GM04503 (cell line): ENCODE measurements at regions not wholly inside any gene's neighbourhood (a gene's known extent, or its start where the extent isn't known, plus 50 kb on each side); places are given as distances from the start of the nearest gene placed in this dataset.

Experiments used
- DNase-seq: peaks from one replicate; pipeline ENCODE4 v3.0.0-alpha.2; 2012; ENCODE audit warnings: low read depth

DNA sequence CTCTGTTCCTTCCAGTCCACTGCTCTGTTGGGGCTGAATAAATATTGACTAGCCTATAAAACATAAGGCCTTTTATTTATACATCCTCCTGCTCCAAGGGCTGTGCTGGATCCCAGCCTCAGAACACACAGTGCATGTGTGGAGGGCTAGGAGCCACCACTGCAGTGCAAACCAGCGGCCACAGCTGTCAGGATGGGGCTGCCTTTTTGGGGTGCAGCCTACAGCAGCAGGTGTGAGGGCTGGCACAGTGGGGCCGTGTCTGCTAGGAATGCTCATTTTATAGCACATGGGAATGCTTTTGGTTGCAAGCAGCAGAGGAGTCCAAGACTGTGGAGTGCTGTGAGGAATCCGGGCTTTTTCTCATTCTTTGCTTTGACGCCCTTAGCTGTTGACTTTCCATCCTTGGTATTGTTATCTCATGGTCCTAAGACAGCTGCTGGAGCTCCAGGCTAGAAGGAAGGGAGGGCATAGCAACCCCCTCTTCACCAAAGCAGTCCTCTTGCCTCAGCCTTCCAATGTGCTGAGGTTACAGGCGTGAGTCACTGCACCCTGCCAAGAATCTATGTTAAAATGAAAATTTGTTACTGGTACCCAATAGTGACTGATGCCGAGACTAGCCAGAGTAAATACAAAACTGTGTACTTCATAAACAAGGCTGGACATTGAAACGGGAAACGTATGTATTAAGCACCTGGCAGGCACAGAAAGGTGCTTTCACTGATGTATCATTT, 334.3 kb upstream of the GATB start:
- peak; percentile 36 for DNase-seq

DNA sequence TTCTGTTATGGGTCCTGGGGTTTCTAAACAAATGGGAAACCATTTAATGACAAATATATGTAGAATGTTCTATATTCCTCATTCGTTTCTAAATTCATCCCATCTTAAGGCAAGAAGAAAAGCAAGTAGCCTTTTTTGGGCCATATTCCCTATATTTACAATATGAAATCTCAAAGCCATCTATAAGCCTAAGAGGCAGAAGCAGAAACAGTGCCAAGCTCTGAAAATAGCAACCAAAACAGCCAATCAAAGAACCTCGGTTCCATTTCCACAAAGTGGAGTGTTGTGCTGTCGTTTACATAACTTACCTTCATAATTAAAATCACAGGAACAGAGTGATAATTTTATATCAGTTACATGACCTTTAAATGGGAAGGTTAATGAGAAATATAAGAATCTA, 330.6 kb upstream of the GATB start:
- DNase-seq = no peak

DNA sequence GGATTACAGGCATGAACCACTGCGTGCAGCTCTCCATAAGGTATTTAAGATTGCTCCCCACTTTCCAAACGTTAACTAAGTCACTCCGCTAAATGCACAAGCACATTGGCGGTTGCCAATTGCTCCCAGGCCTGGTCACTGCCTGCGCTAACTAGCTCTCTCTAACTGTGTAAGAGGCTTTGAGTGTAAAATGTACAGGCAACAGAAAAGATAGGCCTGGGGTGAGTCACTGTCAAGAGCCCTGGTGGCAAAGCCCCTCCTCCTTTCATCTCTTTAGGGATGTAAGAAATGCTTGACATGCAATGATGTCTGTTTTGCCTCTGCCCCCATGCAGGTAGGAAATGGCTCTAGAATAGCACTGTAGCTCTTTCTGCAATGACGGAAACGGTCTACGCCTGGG, 329.7 kb upstream of the GATB start:
- no peak for DNase-seq

DNA sequence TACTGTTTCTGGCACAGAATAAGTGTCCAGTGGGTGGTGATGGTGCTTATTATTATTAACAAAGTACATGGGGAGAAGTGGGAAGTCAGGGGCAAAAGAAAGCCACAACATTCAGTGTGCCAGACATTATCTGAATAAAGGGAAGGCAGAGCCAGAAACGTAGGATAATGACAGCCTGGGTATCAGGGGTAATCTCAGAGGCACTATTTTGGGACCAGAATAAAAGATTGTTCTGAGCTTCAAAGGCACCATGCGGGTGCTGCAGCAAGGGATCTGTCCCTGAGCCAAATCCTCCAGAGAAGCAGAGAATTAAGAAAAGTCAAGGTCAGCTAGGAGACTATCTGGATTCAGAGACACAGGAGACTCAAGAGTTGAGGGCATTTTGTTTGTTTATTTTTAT, 328.8 kb upstream of the GATB start:
- no peak for DNase-seq

DNA sequence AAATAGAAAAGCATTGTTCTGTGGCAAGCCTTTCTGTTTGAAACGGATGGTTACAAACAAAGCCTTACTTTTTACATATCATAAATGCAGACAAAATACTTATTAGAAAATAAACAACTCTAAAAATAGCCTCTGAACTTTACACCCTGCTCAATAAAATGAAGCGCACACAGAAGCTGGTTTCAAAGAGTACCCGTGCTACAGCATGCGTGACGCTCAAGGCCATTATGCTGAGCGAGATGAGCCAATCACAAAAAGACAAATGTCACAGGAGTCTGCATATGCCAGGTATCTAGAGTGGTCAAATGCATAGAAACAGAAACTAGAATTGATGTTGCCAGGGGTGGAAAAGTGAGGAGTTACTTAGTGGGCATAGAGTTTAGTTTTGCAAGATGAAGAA, 326.5 kb upstream of the GATB start:
- no peak for DNase-seq

DNA sequence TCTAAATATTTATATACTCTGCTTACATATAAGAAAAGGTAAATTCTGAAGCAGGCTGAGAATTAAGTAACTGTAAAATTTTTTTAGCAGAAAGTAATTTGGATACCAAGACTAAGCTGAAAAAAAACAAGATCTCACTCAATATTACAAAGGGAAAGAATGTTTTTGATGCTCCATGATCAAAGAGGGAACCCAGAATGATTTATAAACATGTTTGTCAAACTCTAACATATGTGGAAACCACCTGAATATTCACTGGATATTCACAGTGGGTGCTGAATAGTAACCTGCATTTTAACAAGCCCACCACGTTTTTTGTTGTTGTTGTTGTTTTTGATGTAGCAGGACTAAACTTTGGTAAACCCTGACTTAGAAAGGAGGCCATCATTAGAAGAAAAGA, 324.9 kb upstream of the GATB start:
- no peak for DNase-seq

DNA sequence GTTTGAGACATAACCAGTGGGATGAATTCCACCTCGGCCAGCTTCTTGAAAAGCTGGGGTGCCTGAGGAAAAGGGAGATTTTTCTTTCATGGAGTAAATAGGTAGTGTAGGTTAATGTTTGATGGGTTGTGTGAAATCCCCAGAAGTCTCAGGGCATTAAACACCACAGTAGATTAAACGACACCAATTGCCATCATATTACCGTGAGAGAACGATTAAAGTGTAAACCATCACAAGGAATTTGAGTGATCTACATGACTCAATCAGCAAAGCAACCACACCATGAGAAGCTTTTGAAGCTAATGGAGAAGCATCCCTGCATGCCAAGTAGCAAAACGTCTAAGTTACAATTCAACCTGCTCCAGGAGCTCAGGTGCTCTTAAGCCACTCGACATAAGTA, 322.5 kb upstream of the GATB start:
- no peak for DNase-seq

DNA sequence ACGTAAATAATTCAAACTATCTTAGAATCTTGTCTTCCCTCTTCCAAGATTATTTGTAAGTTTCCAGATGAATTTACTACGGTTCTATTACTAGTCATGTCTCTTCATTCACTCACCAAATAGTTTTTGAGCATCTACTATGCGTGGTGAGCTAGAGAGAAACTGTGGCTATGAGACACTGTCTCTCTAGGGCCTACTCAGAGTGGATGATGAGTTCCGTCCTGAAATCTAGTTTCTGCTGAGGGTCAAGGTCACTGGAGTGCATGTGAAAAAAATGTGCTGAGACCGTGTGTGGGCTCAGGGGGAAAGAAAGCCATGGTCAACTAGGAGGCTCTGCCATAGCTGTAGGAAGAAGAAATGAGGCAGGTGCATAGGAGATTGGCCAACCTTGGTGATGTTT, 320.2 kb upstream of the GATB start:
- DNase-seq = no peak

DNA sequence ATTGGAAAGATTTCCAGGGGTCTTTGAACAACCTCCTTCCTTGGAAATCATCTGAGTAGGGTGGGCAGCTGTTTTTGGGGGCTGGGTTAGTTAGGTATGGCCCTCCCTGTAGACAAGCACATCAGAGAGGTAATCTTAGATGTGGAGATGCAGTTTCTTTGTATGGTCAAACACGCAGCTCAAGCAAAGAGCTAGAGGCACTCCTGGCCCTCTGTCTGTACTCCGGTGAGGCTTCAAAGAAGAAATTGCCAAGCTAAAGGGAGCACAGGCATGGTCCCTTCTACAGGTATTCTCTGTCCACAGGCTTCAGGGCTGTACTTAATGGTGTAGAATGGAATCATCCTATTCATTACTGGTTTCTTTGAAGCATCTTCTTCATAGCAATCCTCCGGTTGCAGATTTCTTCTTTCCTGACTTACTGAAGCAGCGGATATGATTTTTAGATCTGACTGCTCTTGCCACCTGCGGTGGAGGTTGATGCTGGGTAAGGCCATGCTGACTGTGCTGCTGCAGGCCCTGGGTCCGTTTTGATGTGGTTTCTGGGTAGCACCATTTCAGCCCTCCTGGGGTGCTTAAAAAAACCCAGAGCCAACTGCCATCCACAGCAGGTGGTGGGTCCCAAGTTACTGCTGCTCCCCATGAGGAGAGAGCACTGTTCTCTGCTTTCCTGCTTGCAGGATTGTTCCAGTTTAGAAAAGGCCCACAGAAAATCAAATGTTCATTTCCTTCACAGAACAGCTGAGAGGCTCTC, 318.9 kb upstream of the GATB start:
- no peak for DNase-seq

DNA sequence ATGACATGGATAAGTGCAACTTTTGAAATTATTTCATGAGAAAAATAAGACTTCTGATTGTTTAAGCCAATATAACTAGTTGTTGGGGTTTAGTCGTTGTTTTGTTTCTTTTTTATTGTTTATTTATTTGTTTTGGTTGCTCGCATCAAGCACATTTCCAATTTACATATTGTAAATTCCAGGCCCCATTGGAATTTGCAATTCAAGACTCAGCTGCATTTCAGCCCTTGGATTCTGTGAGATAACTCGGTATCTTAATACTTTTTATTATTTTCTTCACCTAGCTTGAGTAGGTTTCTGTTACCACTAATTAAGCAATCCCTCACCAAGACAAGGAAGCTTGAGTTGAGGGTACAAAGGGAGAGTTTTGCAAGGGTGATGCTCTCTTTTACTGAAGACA, 318.3 kb upstream of the GATB start:
- no peak for DNase-seq

DNA sequence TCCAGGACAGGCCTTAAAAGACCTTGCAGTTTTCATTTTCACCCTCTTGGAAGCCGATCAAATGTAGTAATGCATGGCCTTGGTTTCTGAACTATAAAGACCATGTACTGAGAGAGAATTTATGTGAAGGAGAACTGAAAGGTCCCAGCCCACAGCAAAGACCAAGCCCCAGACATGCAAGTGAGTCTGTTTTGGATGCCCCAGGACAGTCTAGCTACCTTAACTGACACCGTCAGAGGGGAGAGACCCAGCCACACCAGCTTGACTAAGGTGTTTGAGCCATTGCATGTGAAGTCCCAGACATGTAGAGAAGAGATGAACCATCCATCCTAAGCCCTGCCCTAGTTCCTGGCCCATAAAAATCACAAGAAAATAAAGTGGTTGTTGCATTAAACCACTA, 316.8 kb upstream of the GATB start:
- DNase-seq = no peak

DNA sequence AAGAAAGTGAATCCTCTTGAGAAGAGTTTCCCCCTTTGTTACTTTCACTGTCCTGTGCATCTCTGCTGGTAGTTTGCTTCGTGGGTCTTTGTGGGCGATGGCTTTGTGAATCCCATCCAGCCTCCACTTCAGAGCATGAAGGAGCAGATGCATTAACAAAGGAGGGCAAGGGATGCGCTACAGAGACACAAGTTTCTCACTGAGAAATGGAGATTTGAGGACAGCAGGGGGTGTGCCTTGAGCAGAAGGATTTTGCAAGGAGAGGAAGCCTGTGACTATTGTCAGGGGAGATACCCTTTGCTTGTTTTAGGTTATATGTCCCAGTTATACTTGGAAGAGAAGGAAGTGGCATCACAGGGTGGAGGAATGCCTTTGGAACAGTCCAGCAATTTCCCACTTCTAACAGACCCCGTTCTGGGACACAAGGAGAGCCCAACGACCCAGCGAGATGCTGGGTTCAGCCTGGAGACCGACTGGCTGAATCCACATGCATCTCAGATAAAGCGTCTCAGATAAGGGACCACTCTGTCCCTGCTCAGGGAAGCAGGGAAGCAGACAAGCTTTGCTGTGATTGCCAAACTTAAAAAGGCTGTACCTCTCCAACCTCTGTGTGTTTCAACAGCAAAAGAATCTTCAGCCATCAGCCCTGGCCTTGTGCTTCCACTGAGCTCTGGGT, 314.6 kb upstream of the GATB start:
- no peak for DNase-seq

DNA sequence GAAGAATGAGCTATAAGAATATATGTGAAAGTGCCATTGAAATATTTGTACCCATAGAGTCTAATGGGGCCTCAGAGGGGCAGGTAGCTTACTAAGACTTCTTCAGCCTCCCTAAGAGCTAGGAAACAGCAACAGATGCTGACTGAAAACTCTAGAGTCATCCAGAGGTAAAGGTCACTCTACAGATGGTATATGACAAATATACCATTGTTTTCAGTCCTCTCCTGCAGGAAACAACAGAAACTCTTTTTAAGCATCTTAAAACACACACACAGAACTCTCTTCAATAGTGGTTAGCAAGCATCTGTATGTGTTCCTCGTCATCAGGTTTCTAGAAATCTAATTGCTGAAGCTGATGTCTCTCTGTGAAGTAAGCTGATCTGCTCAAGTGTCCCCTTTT, 313.8 kb upstream of the GATB start:
- no peak for DNase-seq

DNA sequence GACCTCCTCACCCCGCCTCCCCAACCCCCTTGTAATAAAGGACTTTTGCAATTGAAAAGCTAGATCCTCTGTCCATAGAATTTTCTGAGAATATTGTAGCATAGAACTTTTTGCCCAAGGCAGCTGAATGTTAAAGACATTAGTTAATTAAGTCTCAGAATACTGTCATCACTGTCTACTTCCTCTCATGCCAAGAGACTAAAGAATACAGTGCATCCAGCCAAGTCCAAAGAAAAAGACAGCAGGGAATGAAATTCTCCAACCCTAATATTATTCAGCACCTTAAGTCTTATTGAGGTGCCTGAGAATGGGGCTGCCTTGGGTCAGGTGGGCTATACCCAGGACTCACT, 313.3 kb upstream of the GATB start:
- no peak for DNase-seq

DNA sequence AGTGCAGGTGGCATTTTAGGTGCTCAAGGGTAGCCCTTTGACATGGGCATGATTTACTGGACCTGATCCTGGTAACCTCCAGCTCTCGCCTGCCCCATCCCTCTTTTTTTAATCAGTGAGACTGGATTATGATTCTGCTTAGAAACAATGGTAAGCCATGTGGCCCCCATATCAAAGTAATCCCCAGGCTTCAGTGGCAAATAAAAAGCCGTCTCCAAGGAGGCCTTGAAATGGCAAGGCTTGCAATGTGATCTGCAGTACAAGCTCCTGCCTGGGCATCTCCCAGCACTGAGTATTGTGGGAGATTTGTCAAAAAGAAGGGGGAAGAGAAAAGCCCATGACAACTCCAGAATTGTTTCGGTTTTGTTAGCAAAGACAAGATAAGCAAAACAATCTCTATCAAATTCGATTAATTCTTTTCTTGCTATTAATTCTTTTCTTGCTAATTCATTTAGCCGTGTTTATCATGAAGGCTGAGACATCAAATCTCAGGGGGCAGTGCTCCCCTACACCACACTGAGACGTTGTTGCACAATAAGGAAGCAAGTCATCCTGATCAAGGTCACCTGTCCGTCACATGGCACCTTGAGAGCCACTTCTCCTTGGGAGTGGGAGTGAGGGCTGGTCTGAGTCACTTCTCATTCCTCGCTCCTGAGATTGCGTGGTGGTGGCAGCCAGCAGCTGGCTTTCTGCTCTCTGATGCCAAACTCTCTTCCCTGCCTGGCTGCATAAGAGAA, 312.7 kb upstream of the GATB start:
- no peak for DNase-seq

DNA sequence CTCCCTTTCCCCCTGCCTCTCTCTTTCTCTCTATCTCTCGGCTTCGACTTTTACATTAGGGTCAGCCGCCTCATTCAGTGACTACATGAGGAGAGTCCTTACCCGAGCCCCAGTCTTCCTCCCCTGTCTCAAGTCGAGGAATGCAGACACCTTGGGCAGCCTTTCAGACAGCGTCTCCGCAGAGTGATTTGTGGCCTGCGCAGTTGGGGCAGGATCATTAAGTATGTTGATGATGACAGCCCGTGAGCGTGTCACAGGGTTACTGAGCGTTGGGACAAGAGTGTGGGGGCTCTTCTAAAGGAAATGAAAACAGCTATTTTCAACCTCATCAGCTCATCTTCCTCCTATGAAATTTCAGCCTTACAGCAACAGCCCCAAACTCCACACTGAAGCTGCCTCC, 312.1 kb upstream of the GATB start:
- no peak for DNase-seq

DNA sequence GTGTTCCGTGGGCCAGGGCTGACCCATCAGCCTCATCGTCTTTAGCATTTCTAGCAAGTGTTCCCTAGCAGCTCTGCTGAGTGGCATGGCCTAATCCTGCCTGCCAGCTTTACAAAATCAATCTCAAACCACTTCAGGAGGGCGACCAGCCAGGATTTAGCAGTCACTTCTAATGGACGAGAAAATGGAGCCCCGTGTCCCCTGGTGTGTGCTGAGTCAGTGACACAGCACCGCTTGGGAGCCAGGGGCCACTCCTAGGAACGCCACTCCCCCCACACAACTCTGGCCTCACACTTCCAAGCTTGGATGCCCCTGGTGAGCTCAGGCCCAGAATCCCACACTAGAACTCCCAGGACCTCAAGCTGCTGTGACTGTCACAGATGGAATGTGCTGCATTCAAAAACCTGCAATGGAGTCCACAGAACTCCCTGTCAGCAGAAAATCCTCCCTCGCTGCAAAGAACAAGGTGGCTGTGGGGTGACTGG, 311.2 kb upstream of the GATB start:
- no peak for DNase-seq

DNA sequence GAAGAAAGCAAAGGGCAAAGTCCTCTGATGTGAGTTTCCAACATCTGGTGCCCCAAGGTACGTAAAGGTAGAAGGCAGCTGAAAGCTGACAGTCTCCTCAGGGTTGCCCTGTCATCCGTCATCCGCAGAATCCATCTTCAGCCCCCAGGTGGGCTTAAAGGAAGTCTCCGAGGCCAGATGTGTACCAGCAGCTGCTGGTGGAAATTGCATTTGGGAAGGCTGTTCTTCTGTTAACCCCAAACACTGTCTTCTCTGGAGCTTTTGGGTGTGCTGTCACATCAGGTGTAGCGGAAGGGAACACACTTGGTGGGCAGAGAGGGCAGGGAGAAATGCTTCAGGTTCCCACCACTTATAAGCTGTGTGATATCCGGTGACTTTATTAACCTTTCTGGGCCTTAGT, 310.0 kb upstream of the GATB start:
- DNase-seq = no peak

DNA sequence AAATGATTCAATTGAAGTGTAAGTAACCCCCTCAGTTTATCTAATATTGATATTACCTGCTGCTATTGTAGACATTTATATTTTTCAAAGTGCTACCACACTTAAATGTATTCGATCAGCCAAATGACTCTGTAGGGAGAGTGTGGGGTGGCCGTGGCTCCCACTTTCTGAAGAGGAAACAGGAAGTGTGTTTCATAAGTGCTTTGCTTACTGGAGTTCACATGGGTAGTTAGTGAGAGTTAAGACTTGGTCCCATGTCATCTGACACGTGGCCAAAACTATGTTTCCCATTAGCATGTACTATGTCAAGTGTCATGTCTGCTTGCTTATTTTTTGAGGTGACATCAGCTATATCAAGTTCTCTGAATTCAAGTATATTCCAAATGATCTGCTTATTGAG, 308.1 kb upstream of the GATB start:
- DNase-seq = no peak

DNA sequence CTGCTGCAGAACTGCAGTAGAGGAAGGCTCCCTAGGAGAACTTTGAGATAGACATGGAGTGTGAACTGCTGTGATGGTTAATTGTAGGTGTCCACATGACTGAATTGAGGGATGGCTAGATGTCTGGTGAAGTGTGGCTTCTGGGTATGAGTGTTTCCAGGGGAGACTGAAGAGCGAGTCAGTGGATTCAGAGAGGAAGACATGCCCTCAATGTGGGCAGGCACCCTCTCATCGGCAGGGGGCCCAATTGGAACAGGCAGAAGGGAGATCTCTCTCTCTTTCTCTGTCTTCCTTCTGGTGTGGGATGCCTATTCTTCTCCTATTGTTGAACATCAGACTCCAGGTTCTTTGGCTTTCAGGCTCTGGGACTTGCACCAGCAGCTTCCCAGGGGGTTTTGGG, 304.7 kb upstream of the GATB start:
- no peak for DNase-seq

DNA sequence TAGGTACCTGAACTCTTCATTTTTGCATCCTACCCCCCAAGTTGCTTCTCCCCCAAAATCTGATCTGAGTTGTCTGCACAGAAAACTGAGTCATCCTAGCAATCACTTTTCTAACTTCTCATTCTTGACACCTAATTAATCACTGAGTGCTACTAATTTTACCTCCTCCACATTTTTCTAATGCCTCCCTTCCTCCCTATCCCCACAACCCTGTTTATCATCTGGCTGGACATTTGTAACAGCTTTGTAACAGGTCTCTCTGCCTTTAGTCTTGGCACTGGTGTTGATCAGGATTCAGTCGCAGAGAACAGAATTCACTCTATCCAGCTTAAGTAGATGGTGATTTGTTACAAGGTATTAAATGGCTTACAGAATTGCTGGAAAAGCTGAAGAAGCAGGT, 303.9 kb upstream of the GATB start:
- no peak for DNase-seq

DNA sequence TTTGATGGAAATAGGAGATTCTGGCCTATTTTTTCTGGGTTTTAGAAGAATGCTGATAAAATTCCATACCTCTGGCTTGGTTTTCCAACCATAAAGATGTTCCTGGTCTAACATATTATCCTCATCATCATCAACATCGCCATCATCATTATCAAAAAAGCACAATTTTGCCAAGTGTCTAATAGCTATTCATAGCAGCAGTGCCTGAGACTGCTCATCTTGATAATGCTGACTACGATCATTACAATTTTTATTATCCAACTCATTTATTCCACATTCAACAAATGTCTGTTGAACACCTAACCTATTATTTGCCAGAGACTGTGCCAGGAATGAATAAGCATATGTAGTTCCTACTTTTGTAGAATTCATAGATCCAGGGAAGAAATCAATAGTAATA, 303.5 kb upstream of the GATB start:
- DNase-seq = no peak
